ENCODE measurements at regions not wholly inside any gene's neighbourhood (a gene's known extent, or its start where the extent isn't known, plus 50 kb on each side); places are given as distances from the start of the nearest gene placed in this dataset.

GRCh38 chr4:13840502-13841190 lies 213.1 kb upstream of the BOD1L1 start:
- DNase-seq (ENCODE audit: low read depth, low spot score) (no peak), FAIRE-seq (no peak)
- Histone ChIP-seq H3K27ac (ENCODE audit: control insufficient read depth, insufficient read depth, low read length) (no peak overlapping the region), H3K9me3 (ENCODE audit: control insufficient read depth, low read depth, low read length) (no peaks in the 10 kb centered on the region), H3K79me2 (ENCODE audit: control insufficient read depth, insufficient read depth, low read length) (no peaks in the 10 kb centered on the region), H3K4me3 (ENCODE audit: control insufficient read depth in 2 of 3, extremely low read depth in 1 of 3, insufficient read depth in 2 of 3, low read depth in 1 of 3, low read length in 3 of 3) (no peak overlapping the region), H2AFZ (ENCODE audit: control insufficient read depth, low read length) (no peak overlapping the region), H3K9ac (ENCODE audit: control insufficient read depth, extremely low read depth, insufficient read depth, low read length) (no peak overlapping the region), H4K20me1 (ENCODE audit: control insufficient read depth, extremely low read depth, insufficient read depth, low read length) (no peaks in the 10 kb centered on the region), H3K4me2 (ENCODE audit: control insufficient read depth, extremely low read depth, insufficient read depth, low read depth, low read length) (no peak overlapping the region), H3K27me3 (ENCODE audit: control insufficient read depth, extremely low read depth, insufficient read depth, low read length) (no peaks in the 10 kb centered on the region), H3K4me1 (ENCODE audit: control insufficient read depth, extremely low read depth, insufficient read depth, low read length) (no peaks in the 10 kb centered on the region), H3K36me3 (ENCODE audit: control insufficient read depth in 2 of 2, extremely low read depth in 1 of 2, insufficient read depth in 2 of 2, low read length in 2 of 2) (no peaks in the 10 kb centered on the region), H3K9me1 (ENCODE audit: control insufficient read depth, extremely low read depth, insufficient read depth, low read length) (no peaks in the 10 kb centered on the region)
- dilution Hi-C loops (cut with MboI; ENCODE audit: extremely low pct_ligation_motif_present, low sequenced_read_pairs): no loop called here
- TF ChIP-seq, protein P1, sequence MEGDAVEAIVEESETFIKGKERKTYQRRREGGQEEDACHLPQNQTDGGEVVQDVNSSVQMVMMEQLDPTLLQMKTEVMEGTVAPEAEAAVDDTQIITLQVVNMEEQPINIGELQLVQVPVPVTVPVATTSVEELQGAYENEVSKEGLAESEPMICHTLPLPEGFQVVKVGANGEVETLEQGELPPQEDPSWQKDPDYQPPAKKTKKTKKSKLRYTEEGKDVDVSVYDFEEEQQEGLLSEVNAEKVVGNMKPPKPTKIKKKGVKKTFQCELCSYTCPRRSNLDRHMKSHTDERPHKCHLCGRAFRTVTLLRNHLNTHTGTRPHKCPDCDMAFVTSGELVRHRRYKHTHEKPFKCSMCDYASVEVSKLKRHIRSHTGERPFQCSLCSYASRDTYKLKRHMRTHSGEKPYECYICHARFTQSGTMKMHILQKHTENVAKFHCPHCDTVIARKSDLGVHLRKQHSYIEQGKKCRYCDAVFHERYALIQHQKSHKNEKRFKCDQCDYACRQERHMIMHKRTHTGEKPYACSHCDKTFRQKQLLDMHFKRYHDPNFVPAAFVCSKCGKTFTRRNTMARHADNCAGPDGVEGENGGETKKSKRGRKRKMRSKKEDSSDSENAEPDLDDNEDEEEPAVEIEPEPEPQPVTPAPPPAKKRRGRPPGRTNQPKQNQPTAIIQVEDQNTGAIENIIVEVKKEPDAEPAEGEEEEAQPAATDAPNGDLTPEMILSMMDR (optimal IDR thresholded peaks at IDR 0.05 in 1 of 3, IDR thresholded peaks at IDR 0.05 in 1 of 3, conservative IDR thresholded peaks at IDR 0.05 in 1 of 3; ENCODE audit: extremely low read depth in 1 of 3, insufficient read depth in 2 of 3, low read length in 3 of 3): no peak
- no peak for TF ChIP-seq EZH2 (IDR thresholded peaks at IDR 0.05; ENCODE audit: low read length)

- no peak for FAIRE-seq
- dilution Hi-C loops (cut with MboI; ENCODE audit: extremely low pct_ligation_motif_present, low sequenced_read_pairs): no loop called here
Observed at GRCh38 chr4:13844740-13845139, 217.2 kb upstream of the BOD1L1 start.

More at GRCh38 chr4:13844740-13845139, 217.2 kb upstream of the BOD1L1 start:
- TF ChIP-seq, protein P1 (optimal IDR thresholded peaks at IDR 0.05 in 1 of 3, IDR thresholded peaks at IDR 0.05 in 1 of 3, conservative IDR thresholded peaks at IDR 0.05 in 1 of 3; ENCODE audit: extremely low read depth in 1 of 3, insufficient read depth in 2 of 3, low read length in 3 of 3): no peak
- no peak for TF ChIP-seq EZH2 (IDR thresholded peaks at IDR 0.05; ENCODE audit: low read length)
- Histone ChIP-seq H3K27me3 (ENCODE audit: control insufficient read depth, extremely low read depth, insufficient read depth, low read length) (no peaks in the 10 kb centered on the region), H2AFZ (ENCODE audit: control insufficient read depth, low read length) (no peak overlapping the region), H3K4me2 (ENCODE audit: control insufficient read depth, extremely low read depth, insufficient read depth, low read depth, low read length) (no peak overlapping the region), H3K4me1 (ENCODE audit: control insufficient read depth, extremely low read depth, insufficient read depth, low read length) (no peaks in the 10 kb centered on the region), H3K9me1 (ENCODE audit: control insufficient read depth, extremely low read depth, insufficient read depth, low read length) (no peaks in the 10 kb centered on the region), H4K20me1 (ENCODE audit: control insufficient read depth, extremely low read depth, insufficient read depth, low read length) (no peaks in the 10 kb centered on the region), H3K79me2 (ENCODE audit: control insufficient read depth, insufficient read depth, low read length) (no peaks in the 10 kb centered on the region), H3K36me3 (ENCODE audit: control insufficient read depth in 2 of 2, extremely low read depth in 1 of 2, insufficient read depth in 2 of 2, low read length in 2 of 2) (no peaks in the 10 kb centered on the region), H3K4me3 (ENCODE audit: control insufficient read depth in 2 of 3, extremely low read depth in 1 of 3, insufficient read depth in 2 of 3, low read depth in 1 of 3, low read length in 3 of 3) (no peak overlapping the region), H3K27ac (ENCODE audit: control insufficient read depth, insufficient read depth, low read length) (no peak overlapping the region), H3K9me3 (ENCODE audit: control insufficient read depth, low read depth, low read length) (no peaks in the 10 kb centered on the region), H3K9ac (ENCODE audit: control insufficient read depth, extremely low read depth, insufficient read depth, low read length) (no peak overlapping the region)
- DNase-seq (ENCODE audit: low read depth, low spot score): no peak
